Lower leg skin (tissue), 4 donors: ENCODE measurements at regions not wholly inside any gene's neighbourhood (a gene's known extent, or its start where the extent isn't known, plus 50 kb on each side); places are given as distances from the start of the nearest gene placed in this dataset.

Source experiments
- DNase-seq, 2 donors: peaks; one replicate each; pipeline ENCODE4 v3.0.0-alpha.2; 2019; ENCODE audit warnings: low spot score in 2 of 2
- H3K4me3 ChIP-seq: fragments of 200-600 bp; sonication (generic); 2 replicates; pipeline ENCODE4 v1.5.1; 2017; ENCODE audit warnings: mild to moderate bottlenecking, low read depth; ENCODE audit not compliant: poor library complexity, severe bottlenecking
- POLR2A ChIP-seq, 2 donors: fragments of 450-650 bp; IDR thresholded peaks; one replicate each; pipeline ENCODE4 v1.6.1; 2016 to 2017; ENCODE audit warnings: antibody characterized with exemption in 2 of 2, mild to moderate bottlenecking in 1 of 2, moderate library complexity in 1 of 2
- WGBS, 2 donors: methylation state at CpG; one replicate each; pipeline ENCODE4 v1.1.5; 2018; 5-methylcytosine and 5-hydroxymethylcytosine counted together
- intact Hi-C: fragments of 100-400 bp; cut with DNase I; formaldehyde crosslinking; loops from one replicate; pipeline ENCODE4 v1.15.0; 2023; ENCODE audit warnings: low total_unique reads
- TF ChIP-seq, protein P1 (sequence below), 3 donors: fragments of 450-650 bp; IDR thresholded peaks; one replicate each; pipeline ENCODE4 v1.5.1; 2016; ENCODE audit warnings: antibody characterized with exemption in 3 of 3, mild to moderate bottlenecking in 3 of 3, moderate library complexity in 2 of 3

DNA sequence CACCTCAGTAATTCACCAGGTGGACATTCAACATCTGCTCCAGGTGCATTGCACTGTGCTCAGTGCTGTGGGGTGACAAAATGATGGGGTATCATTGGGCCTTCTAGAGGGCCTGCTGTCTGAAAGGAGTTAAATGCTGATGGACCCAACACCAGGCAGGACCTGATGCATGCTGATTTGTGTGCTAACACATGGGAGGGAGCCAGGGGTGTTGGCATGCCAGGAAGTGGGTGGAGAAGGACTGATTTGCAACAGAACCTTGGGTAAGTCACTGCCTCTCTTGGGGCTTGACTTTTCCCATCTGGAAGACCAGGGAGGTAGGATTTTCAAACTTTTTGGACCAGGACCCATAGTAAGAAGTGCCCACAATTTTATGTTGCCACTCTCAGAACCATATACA is 57.9 kb upstream of the CXCR4 start:
- intact Hi-C loops, result no loop called here
- H3K4me3 ChIP-seq, result no peak overlapping the region
- TF ChIP-seq, protein P1, sequence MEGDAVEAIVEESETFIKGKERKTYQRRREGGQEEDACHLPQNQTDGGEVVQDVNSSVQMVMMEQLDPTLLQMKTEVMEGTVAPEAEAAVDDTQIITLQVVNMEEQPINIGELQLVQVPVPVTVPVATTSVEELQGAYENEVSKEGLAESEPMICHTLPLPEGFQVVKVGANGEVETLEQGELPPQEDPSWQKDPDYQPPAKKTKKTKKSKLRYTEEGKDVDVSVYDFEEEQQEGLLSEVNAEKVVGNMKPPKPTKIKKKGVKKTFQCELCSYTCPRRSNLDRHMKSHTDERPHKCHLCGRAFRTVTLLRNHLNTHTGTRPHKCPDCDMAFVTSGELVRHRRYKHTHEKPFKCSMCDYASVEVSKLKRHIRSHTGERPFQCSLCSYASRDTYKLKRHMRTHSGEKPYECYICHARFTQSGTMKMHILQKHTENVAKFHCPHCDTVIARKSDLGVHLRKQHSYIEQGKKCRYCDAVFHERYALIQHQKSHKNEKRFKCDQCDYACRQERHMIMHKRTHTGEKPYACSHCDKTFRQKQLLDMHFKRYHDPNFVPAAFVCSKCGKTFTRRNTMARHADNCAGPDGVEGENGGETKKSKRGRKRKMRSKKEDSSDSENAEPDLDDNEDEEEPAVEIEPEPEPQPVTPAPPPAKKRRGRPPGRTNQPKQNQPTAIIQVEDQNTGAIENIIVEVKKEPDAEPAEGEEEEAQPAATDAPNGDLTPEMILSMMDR (IDR thresholded peaks at IDR 0.05), result no peak
- no peak for TF ChIP-seq POLR2A (IDR thresholded peaks at IDR 0.05)
- no peak for DNase-seq

DNA sequence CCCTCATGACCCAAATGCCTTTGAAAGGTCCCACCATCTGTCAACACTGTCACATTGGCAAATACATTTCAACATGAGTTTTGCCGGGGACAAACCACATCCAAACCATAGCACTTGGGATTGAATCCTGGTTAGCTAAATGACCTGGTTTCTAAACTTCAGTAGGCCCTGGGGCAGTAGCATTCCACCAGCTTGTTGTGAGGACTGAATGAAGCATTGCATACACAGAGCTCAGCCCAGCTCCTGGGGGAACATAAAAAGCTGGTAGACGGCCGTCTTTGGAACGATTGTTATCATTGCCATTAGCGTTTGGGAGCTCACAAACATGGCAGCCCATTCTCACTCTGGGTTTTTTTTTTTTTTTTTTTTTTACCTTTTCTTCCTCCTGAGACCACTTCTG is 57.5 kb upstream of the CXCR4 start:
- no peak overlapping the region for H3K4me3 ChIP-seq
- TF ChIP-seq, protein P1 (IDR thresholded peaks at IDR 0.05), result no peak
- no peak for TF ChIP-seq POLR2A (IDR thresholded peaks at IDR 0.05)
- DNase-seq, result no peak
- intact Hi-C loops, result no loop called here
- 85 to 88% methylated on average over 5 of the region's 5 CpGs for WGBS, 2 donors

DNA sequence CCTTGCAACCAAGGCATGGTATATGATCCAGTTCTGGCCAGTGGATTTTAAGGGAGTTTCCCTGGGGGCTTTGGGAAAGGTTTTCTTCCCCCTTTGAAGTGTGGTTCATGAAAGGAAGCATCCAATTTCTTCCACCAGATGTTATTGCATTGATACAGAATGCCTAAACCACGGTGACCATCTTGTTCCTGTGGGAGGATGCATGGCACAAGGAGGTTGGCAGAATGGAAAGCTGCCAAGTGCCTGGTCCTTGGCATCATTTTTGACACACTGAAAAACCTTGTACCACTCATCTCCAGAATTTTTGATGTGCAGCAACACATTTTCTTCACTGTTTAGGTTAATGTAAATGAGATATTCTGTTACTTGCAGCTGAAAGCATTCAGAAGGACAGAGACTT is 55.2 kb upstream of the CXCR4 start:
- intact Hi-C loops, result no loop called here
- WGBS, 2 donors, result 35 to 46% methylated on average over 1 of the region's 1 CpG
- DNase-seq, result no peak
- TF ChIP-seq, protein P1 (IDR thresholded peaks at IDR 0.05), result no peak
- TF ChIP-seq POLR2A (IDR thresholded peaks at IDR 0.05), result no peak
- H3K4me3 ChIP-seq, result no peak overlapping the region

DNA sequence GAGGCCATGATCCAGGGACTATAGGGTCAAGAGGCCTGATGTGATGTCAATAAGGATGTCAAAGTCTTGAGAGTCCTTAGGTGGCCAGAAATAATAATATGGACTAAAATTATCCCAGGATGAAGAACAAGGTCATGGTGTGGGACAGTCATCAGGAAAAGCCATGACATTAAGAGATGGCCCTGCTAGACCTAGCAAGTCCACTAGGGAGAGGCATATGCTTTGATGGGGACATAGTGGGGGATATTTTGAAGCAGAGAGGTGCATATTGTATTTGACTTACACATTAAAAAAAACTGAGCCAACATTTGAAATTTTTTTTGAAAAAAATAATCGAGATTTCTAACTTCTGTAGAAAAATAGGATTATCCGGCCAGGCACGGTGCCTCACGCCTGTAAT is 53.3 kb upstream of the CXCR4 start:
- DNase-seq, result no peak
- WGBS, 2 donors, result 92 to 93% methylated on average over 4 of the region's 4 CpGs
- no peak overlapping the region for H3K4me3 ChIP-seq
- intact Hi-C loops, result no loop called here
- no peak for TF ChIP-seq POLR2A (IDR thresholded peaks at IDR 0.05)
- TF ChIP-seq, protein P1 (IDR thresholded peaks at IDR 0.05), result no peak

DNA sequence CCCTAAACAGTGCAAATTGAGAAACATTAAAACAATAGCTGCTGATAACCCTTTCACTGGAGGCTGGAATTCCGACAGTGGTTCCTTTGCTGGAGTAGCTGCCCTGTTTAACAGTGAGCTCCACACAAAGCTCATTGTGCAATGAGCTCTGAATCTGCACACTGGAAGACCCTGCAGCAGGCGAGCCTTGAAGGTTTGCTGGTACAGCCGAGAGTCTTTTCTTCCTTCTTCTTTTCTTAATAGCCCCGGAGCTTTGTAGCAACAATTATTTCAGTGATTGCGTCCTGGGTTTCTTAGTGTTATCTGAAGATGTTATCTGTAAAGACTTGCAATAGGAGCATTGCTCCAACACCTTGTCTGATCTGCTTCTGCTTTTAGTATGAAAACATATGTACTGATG is 50.8 kb upstream of the CXCR4 start:
- intact Hi-C loops, result no loop called here
- no peak overlapping the region for H3K4me3 ChIP-seq
- TF ChIP-seq POLR2A (IDR thresholded peaks at IDR 0.05), result no peak
- TF ChIP-seq, protein P1 (IDR thresholded peaks at IDR 0.05), result no peak
- 47 to 56% methylated on average over 5 of the region's 5 CpGs for WGBS, 2 donors
- DNase-seq, result no peak

DNA sequence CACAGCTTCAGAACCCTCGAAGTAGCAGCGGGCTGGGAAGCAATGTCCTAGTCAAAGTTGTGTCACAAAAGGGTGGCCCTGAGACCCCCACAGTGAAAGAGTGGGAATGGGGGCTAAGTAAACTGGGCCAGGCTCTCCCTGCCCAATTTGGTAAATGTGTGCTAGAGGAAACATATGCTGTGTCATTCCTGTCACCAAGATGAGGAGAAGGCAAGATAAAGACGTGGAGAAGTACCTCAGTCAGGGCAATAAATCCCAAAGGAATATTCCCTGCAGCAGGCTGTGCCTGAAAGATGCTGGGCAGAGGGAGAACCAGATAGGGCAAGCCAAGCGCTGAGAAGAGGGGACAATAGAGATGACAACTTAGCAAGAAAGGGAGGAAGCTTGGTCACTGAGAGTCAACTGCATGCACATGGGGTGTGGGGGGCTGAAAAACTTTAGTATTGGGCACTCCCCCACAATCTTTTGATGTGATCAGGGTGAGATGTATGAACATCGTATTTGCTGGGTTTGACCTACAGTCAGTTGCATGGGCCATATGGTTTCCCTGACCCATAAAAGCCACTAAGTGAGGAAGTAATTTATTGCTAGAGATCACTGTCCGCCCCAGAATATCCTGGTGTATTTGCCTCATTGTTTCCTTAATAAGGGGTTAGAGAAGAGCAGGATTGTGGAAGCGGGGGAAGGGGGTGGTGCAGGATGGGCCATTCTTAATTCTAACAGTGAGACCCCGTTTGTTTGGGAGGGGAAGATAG is 49.9 kb upstream of the CXCR4 start:
- DNase-seq, result no peak
- H3K4me3 ChIP-seq, result no peak overlapping the region
- TF ChIP-seq POLR2A (IDR thresholded peaks at IDR 0.05), result no peak
- intact Hi-C loops, result no loop called here
- WGBS, 2 donors, result 58 to 62% methylated on average over 8 of the region's 8 CpGs
